Brain microvascular endothelial cell (primary cell): ENCODE measurements at regions not wholly inside any gene's neighbourhood (a gene's known extent, or its start where the extent isn't known, plus 50 kb on each side); places are given as distances from the start of the nearest gene placed in this dataset.
A peak's percentile ranks its signal among the peaks of the same experiment; 100 is the strongest.

Experiments used
- DNase-seq: peaks from one replicate; pipeline ENCODE4 v3.0.0-alpha.2; 2020
- H3K27ac ChIP-seq: fragments of 250-450 bp; sonication (Bioruptor Pico); 2 replicates; pipeline ENCODE4 v1.5.1; 2020; ENCODE audit warnings: mild to moderate bottlenecking, moderate library complexity
- H3K27me3 ChIP-seq: fragments of 250-450 bp; sonication (Bioruptor Pico); replicated peaks from 2 replicates; pipeline ENCODE4 v1.5.1; 2020; ENCODE audit warnings: mild to moderate bottlenecking
- H3K36me3 ChIP-seq: fragments of 250-450 bp; sonication (Bioruptor Pico); replicated peaks from 2 replicates; pipeline ENCODE4 v1.5.1; 2020; ENCODE audit warnings: mild to moderate bottlenecking
- H3K4me3 ChIP-seq: 2 replicates; pipeline ENCODE4 v1.5.1; 2011; ENCODE audit warnings: low read depth, mild to moderate bottlenecking, control low read depth, low read length, moderate library complexity
- in situ Hi-C: cut with HindIII; loops from 2 replicates; pipeline ENCODE4 v1.10.0; 2017; ENCODE audit warnings: low sequenced_read_pairs, low pct_ligation_motif_present
- TF ChIP-seq, protein P1 (sequence below): IDR thresholded peaks from 2 replicates; pipeline ENCODE4 v1.5.1; 2011; ENCODE audit warnings: low read depth, mild to moderate bottlenecking, moderate library complexity, low read length, control low read depth, inconsistent platforms; ENCODE audit errors: missing control alignments

GRCh38 chr2:234139755-234140154, 89.3 kb downstream of the SPP2 start:
- no peaks in the 10 kb centered on the region for H3K36me3 ChIP-seq
- DNase-seq, result no peak
- no peak overlapping the region for H3K27ac ChIP-seq
- H3K27me3 ChIP-seq, result no peaks in the 10 kb centered on the region
- TF ChIP-seq, protein P1, sequence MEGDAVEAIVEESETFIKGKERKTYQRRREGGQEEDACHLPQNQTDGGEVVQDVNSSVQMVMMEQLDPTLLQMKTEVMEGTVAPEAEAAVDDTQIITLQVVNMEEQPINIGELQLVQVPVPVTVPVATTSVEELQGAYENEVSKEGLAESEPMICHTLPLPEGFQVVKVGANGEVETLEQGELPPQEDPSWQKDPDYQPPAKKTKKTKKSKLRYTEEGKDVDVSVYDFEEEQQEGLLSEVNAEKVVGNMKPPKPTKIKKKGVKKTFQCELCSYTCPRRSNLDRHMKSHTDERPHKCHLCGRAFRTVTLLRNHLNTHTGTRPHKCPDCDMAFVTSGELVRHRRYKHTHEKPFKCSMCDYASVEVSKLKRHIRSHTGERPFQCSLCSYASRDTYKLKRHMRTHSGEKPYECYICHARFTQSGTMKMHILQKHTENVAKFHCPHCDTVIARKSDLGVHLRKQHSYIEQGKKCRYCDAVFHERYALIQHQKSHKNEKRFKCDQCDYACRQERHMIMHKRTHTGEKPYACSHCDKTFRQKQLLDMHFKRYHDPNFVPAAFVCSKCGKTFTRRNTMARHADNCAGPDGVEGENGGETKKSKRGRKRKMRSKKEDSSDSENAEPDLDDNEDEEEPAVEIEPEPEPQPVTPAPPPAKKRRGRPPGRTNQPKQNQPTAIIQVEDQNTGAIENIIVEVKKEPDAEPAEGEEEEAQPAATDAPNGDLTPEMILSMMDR, result no peak
- in situ Hi-C loops, result loop anchor here (25.0 kb wide), 1 partner anchor 373 kb away; no protein-coding TSS in a partner anchor
- H3K4me3 ChIP-seq, result no peak overlapping the region

DNA sequence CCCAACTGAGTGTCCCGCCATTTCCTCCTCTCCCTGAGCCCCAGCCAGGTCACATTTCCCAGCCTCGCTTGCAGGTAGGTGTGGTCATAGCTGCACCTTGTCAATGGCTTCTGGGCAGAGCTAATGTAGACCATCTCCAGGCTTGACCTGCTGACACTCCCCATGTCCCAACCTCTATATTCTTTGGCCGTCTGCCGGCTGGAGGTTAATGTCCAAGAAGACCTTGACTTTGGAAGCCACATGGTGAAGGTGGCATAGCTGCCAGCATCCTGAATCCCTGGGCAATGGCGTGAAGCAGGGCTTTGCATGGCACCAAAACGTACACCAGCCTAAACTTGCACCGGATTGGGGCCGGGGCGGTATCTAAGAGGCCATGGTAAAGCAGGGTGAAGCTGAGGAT, 88.3 kb downstream of the SPP2 start:
- no peak overlapping the region for H3K4me3 ChIP-seq
- no peaks in the 10 kb centered on the region for H3K36me3 ChIP-seq
- TF ChIP-seq, protein P1, result no peak
- in situ Hi-C loops, result loop anchor here (25.0 kb wide), 1 partner anchor 373 kb away; no protein-coding TSS in a partner anchor
- DNase-seq, result no peak
- no peaks in the 10 kb centered on the region for H3K27me3 ChIP-seq
- H3K27ac ChIP-seq, result no peak overlapping the region

GRCh38 chr2:234137400-234138014, 87.0 kb downstream of the SPP2 start:
- DNase-seq, result peak; percentile 40
- H3K36me3 ChIP-seq, result no peaks in the 10 kb centered on the region
- in situ Hi-C loops, result loop anchor here (25.0 kb wide), 1 partner anchor 375 kb away; no protein-coding TSS in a partner anchor
- TF ChIP-seq, protein P1, result no peak
- H3K4me3 ChIP-seq, result no peak overlapping the region
- no peak overlapping the region for H3K27ac ChIP-seq
- H3K27me3 ChIP-seq, result no peaks in the 10 kb centered on the region

- DNase-seq, result no peak
- in situ Hi-C loops, result loop anchor here (25.0 kb wide), 1 partner anchor 376 kb away; no protein-coding TSS in a partner anchor
- no peak overlapping the region for H3K27ac ChIP-seq
- no peaks in the 10 kb centered on the region for H3K27me3 ChIP-seq
- H3K36me3 ChIP-seq, result no peaks in the 10 kb centered on the region
- TF ChIP-seq, protein P1, result peak; percentile 7
- no peak overlapping the region for H3K4me3 ChIP-seq
Observed at GRCh38 chr2:234136461-234136860, 86.0 kb downstream of the SPP2 start.

DNA sequence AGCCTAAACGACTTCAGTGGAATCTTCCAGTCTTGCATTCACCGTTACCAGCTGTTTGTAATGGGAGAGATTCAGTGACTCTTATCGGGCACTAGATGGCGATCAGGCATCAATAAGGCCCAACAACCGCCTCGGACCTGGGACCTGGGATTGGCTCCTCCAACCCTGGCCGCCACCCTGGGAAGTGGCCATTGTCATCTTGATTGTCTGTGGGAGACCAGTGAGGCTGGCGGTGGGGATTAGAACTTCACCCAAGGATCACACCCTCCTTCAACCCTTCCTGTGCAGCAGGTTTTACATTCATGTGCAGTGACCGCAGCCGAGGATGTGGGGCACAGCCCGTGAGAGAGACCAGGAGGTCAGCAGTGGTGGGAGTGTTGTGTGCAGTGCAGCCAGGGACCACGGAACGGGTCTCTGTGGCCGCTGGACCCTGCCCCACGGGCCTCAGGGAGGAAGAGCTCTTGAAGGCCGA, 85.3 kb downstream of the SPP2 start:
- DNase-seq, result peak; percentile 80
- Histone ChIP-seq H3K36me3 (no peaks in the 10 kb centered on the region), H3K27ac (peak overlapping the region; percentile 63), H3K4me3 (no peak overlapping the region), H3K27me3 (no peaks in the 10 kb centered on the region)
- TF ChIP-seq, protein P1, result peak; percentile 89
- in situ Hi-C loops, result loop anchor here (25.0 kb wide), 1 partner anchor 377 kb away; no protein-coding TSS in a partner anchor

DNA sequence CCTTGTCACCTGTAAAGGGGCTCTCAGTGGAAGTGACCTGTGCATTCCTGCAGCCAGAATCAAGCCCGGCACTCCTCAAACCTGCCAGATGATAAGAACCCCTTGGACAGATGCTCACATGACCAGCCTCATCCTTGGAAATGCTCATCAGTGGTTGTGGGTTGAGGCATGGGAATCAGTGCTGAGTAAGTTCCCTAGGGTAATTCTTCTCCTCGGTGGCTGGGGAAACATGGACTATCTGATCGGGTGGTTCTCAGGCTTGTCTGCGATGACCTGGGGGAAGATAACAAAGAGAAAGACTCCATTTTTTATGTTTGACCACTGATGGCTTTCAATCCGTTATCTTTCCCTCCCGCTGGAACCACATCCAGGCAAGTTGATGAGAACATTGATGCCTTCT, 84.0 kb downstream of the SPP2 start:
- TF ChIP-seq, protein P1, result no peak
- H3K4me3 ChIP-seq, result no peak overlapping the region
- no peak overlapping the region for H3K27ac ChIP-seq
- H3K36me3 ChIP-seq, result no peaks in the 10 kb centered on the region
- no peaks in the 10 kb centered on the region for H3K27me3 ChIP-seq
- in situ Hi-C loops, result loop anchor here (25.0 kb wide), 1 partner anchor 378 kb away; no protein-coding TSS in a partner anchor
- peak; percentile 37 for DNase-seq
